ENCODE measurements at regions not wholly inside any gene's neighbourhood (a gene's known extent, or its start where the extent isn't known, plus 50 kb on each side); places are given as distances from the start of the nearest gene placed in this dataset.

GRCh38 chr5:135154961-135155360 is 120.9 kb upstream of the PITX1 start:
- Mint-ChIP-seq H3K36me3 (ENCODE audit: insufficient read depth in 1 of 3, low read depth in 3 of 3) (no peaks in the 10 kb centered on the region; a peak in 1 of 7 replicates), H3K4me1 (peaks cover 10 to 15% of the 10 kb centered on the region in 2 experiments), H3K27me3 (ENCODE audit: low read depth) (peaks cover 30% of the 10 kb centered on the region), H3K27ac (no peak overlapping the region), H3K4me3 (no peak overlapping the region), H3K9me3 (peaks cover 0 to 2% of the 10 kb centered on the region in 2 experiments; a peak in 1 of 5 replicates)
- Histone ChIP-seq H2AFZ (ENCODE audit: low read length) (no peak overlapping the region), H3K23ac (ENCODE audit: insufficient read length, low read depth, low read length) (no peak overlapping the region), H3K14ac (ENCODE audit: insufficient read depth, low read length) (no peak overlapping the region), H2BK5ac (ENCODE audit: insufficient read length, low read length) (no peak overlapping the region), H3K9me3 (ENCODE audit: control insufficient read depth, low read depth, low read length) (no peaks in the 10 kb centered on the region), H2BK12ac (ENCODE audit: insufficient read length, low read depth, low read length) (no peak overlapping the region), H4K91ac (ENCODE audit: insufficient read length, low read depth, low read length) (no peak overlapping the region), H4K5ac (ENCODE audit: insufficient read length, low read depth, low read length) (no peak overlapping the region), H3K79me2 (ENCODE audit: insufficient read depth, low read length) (no peaks in the 10 kb centered on the region), H4K20me1 (ENCODE audit: control insufficient read depth, insufficient read depth, insufficient read length) (no peaks in the 10 kb centered on the region), H2AK5ac (ENCODE audit: insufficient read length, low read length) (no peak overlapping the region), H4K8ac (replicated peaks; ENCODE audit: insufficient read length, low read depth, low read length) (no peak overlapping the region), H3T11ph (ENCODE audit: low read length) (no peak overlapping the region), H2BK20ac (ENCODE audit: low read depth, low read length, poor library complexity, severe bottlenecking) (no peak overlapping the region), H3K18ac (ENCODE audit: insufficient read length, low read depth, low read length) (no peak overlapping the region), H2BK15ac (ENCODE audit: low read depth, low read length) (no peak overlapping the region), H3K4me1 (ENCODE audit: insufficient read depth, low read length) (no peaks in the 10 kb centered on the region), H3K4me2 (ENCODE audit: insufficient read depth, insufficient read length, low read length) (no peak overlapping the region), H3K56ac (ENCODE audit: insufficient read length, low read depth, low read length) (no peak overlapping the region), H3K23me2 (ENCODE audit: insufficient read length, low read depth, low read length, poor library complexity, severe bottlenecking) (no peaks in the 10 kb centered on the region), H3K9ac (ENCODE audit: extremely low read depth, insufficient read length, low read length) (no peak overlapping the region), H3K4ac (ENCODE audit: low read depth, low read length) (no peak overlapping the region), H3K79me1 (ENCODE audit: insufficient read depth, low read depth, low read length, poor library complexity, severe bottlenecking) (no peaks in the 10 kb centered on the region), H2BK120ac (ENCODE audit: low read depth, low read length, poor library complexity, severe bottlenecking) (no peak overlapping the region), H3K27me3 (ENCODE audit: insufficient read depth, low read length) (no peaks in the 10 kb centered on the region), H3K27ac (ENCODE audit: insufficient read length, low read depth, low read length) (no peak overlapping the region)
- WGBS (ENCODE audit: extremely low coverage, insufficient read length, low lambda C conversion rate), result no CpG with 5 or more reads among the region's 7 CpGs
- no peak for TF ChIP-seq CTCF (conservative IDR thresholded peaks at IDR 0.05)
- DNase-seq, result no peak
